NCI-H2029 (cell line): ENCODE measurements at regions not wholly inside any gene's neighbourhood (a gene's known extent, or its start where the extent isn't known, plus 50 kb on each side); places are given as distances from the start of the nearest gene placed in this dataset.

ENCODE experiments used
- DNase-seq: peaks from one replicate; lab custom pipeline; 2025; lab: John Stamatoyannopoulos, UW

GRCh38 chr12:126768517-126768916 lies 1498.5 kb upstream of the TMEM132C start:
- no peak for DNase-seq

GRCh38 chr12:126770188-126770587 lies 1496.8 kb upstream of the TMEM132C start:
- no peak for DNase-seq

GRCh38 chr12:126772171-126772864 lies 1494.7 kb upstream of the TMEM132C start:
- DNase-seq = no peak

GRCh38 chr12:126773012-126773411 lies 1494.0 kb upstream of the TMEM132C start:
- no peak for DNase-seq

- no peak for DNase-seq
Observed at GRCh38 chr12:126773491-126773890, 1493.5 kb upstream of the TMEM132C start.

- no peak for DNase-seq
Observed at GRCh38 chr12:126776026-126776655, 1490.8 kb upstream of the TMEM132C start.

- DNase-seq = no peak
Observed at GRCh38 chr12:126780343-126780742, 1486.6 kb upstream of the TMEM132C start.

GRCh38 chr12:126781593-126781992 lies 1485.4 kb upstream of the TMEM132C start:
- no peak for DNase-seq

GRCh38 chr12:126782083-126782482 lies 1484.9 kb upstream of the TMEM132C start:
- DNase-seq = no peak

GRCh38 chr12:126784328-126784921 lies 1482.5 kb upstream of the TMEM132C start:
- peak; percentile 11 for DNase-seq

GRCh38 chr12:126789963-126790362 lies 1477.0 kb upstream of the TMEM132C start:
- no peak for DNase-seq

GRCh38 chr12:126791122-126791521 lies 1475.8 kb upstream of the TMEM132C start:
- no peak for DNase-seq

- DNase-seq = no peak
Observed at GRCh38 chr12:126792411-126792810, 1474.6 kb upstream of the TMEM132C start.

- DNase-seq = no peak
Observed at GRCh38 chr12:126797525-126797924, 1469.4 kb upstream of the TMEM132C start.

- no peak for DNase-seq
Observed at GRCh38 chr12:126798449-126798848, 1468.5 kb upstream of the TMEM132C start.

GRCh38 chr12:126807312-126807865 lies 1459.6 kb upstream of the TMEM132C start:
- DNase-seq = no peak

GRCh38 chr12:126811391-126811790 lies 1455.6 kb upstream of the TMEM132C start:
- DNase-seq = no peak

GRCh38 chr12:126819554-126819953 lies 1447.4 kb upstream of the TMEM132C start:
- DNase-seq = no peak

GRCh38 chr12:126830778-126831680 lies 1435.9 kb upstream of the TMEM132C start:
- no peak for DNase-seq

GRCh38 chr12:126837697-126838096 lies 1429.3 kb upstream of the TMEM132C start:
- DNase-seq = no peak

GRCh38 chr12:126843915-126844669 lies 1422.9 kb upstream of the TMEM132C start:
- DNase-seq = no peak
